ENCODE measurements at regions not wholly inside any gene's neighbourhood (a gene's known extent, or its start where the extent isn't known, plus 50 kb on each side); places are given as distances from the start of the nearest gene placed in this dataset.

- TF ChIP-seq YY1 (IDR thresholded peaks at IDR 0.05; ENCODE audit: insufficient read depth, insufficient read length): no peak
- no peak for TF ChIP-seq SUZ12 (IDR thresholded peaks at IDR 0.05; ENCODE audit: extremely low read depth, insufficient read depth, insufficient read length)
Observed at GRCh38 chr12:91954747-91955146, 190.9 kb downstream of the BTG1 start.
